IMR-90 (cell line): ENCODE measurements at regions not wholly inside any gene's neighbourhood (a gene's known extent, or its start where the extent isn't known, plus 50 kb on each side); places are given as distances from the start of the nearest gene placed in this dataset.

Source experiments
- ATAC-seq: fragments of 200-7000 bp; cut with Tn5 transposase; 2 replicates; pipeline ENCODE4 v1.9.1; 2020; ENCODE audit warnings: low read depth, mild to moderate bottlenecking, moderate library complexity
- BruUV-seq: library from RNA; stranded (reverse); fragments of 400-500 nt; replicated peaks from 2 replicates; lab custom pipeline; 2021; lab: Mats Ljungman, UMichigan
- CTCF ChIA-PET: fragments of 300-600 bp; formaldehyde crosslinking; extraction: SDS; loops from one replicate; lab custom pipeline; 2021; ENCODE audit warnings: antibody characterized with exemption; lab: Yijun Ruan, JAX
- POLR2A ChIA-PET: fragments of 300-600 bp; sonication (Branson Sonifier 250); formaldehyde crosslinking; loops from one replicate; lab custom pipeline; 2022; ENCODE audit warnings: antibody characterized with exemption; ENCODE audit not compliant: unreplicated experiment; lab: Charles Lee
- DNase-seq: peaks from one replicate; pipeline ENCODE4 v3.0.0; 2013
- H2AFZ ChIP-seq: replicated peaks from 2 replicates; pipeline ENCODE3; 2013; ENCODE audit warnings: low read length, mild to moderate bottlenecking; ENCODE audit not compliant: poor library complexity
- H2AK5ac ChIP-seq: 2 replicates; pipeline ENCODE4 v1.6.1; 2013; ENCODE audit warnings: low read depth, low read length, inconsistent platforms
- H2AK9ac ChIP-seq: replicated peaks from 2 replicates; pipeline ENCODE3; 2013; ENCODE audit warnings: mild to moderate bottlenecking, low read depth, low read length, moderate library complexity; ENCODE audit not compliant: poor library complexity
- H2BK120ac ChIP-seq: 2 replicates; pipeline ENCODE4 v1.6.1; 2013; ENCODE audit warnings: low read depth, low read length, inconsistent platforms
- H2BK15ac ChIP-seq: 3 replicates; pipeline ENCODE4 v1.6.1; 2013; ENCODE audit warnings: low read depth, low read length, inconsistent platforms
- H2BK20ac ChIP-seq: 2 replicates; pipeline ENCODE4 v1.6.1; 2013; ENCODE audit warnings: low read depth, mild to moderate bottlenecking, inconsistent platforms, low read length, moderate library complexity
- H2BK5ac ChIP-seq: 2 replicates; pipeline ENCODE4 v1.6.1; 2013; ENCODE audit warnings: mild to moderate bottlenecking, low read depth, low read length, inconsistent platforms; ENCODE audit not compliant: poor library complexity, severe bottlenecking
- H3K14ac ChIP-seq: replicated peaks from 2 replicates; pipeline ENCODE4 v1.6.1; 2013; ENCODE audit warnings: low read depth, low read length, inconsistent platforms
- H3K18ac ChIP-seq: 2 replicates; pipeline ENCODE4 v1.6.1; 2013; ENCODE audit warnings: low read depth, low read length, control low read depth
- H3K23ac ChIP-seq: 2 replicates; pipeline ENCODE4 v1.6.1; 2013; ENCODE audit warnings: low read depth, low read length, inconsistent platforms
- H3K27ac ChIP-seq: 2 replicates; pipeline ENCODE4 v1.5.1; 2013; ENCODE audit warnings: mild to moderate bottlenecking, control low read depth, low read length; ENCODE audit not compliant: insufficient read depth
- H3K27me3 ChIP-seq: 2 replicates; pipeline ENCODE4 v1.6.1; 2013; ENCODE audit warnings: low read length; ENCODE audit not compliant: control insufficient read depth, insufficient read depth
- H3K36me3 ChIP-seq: 2 replicates; pipeline ENCODE4 v1.6.1; 2013; ENCODE audit warnings: low read length, mixed read lengths; ENCODE audit not compliant: control insufficient read depth, insufficient read depth
- H3K4ac ChIP-seq: 2 replicates; pipeline ENCODE4 v1.6.1; 2013; ENCODE audit warnings: low read depth, low read length, inconsistent platforms
- H3K4me1 ChIP-seq: 2 replicates; pipeline ENCODE4 v1.6.1; 2013; ENCODE audit warnings: low read length, mixed read lengths; ENCODE audit not compliant: control insufficient read depth, insufficient read depth
- H3K4me2 ChIP-seq: 2 replicates; pipeline ENCODE4 v1.6.1; 2013; ENCODE audit warnings: low read depth, mild to moderate bottlenecking, control low read depth, low read length, moderate library complexity
- H3K4me3 ChIP-seq: 2 replicates; pipeline ENCODE4 v1.5.1; 2013; ENCODE audit warnings: low read depth, mild to moderate bottlenecking, control low read depth, low read length, moderate library complexity; ENCODE audit not compliant: insufficient read depth
- H3K56ac ChIP-seq: 2 replicates; pipeline ENCODE4 v1.6.1; 2013; ENCODE audit warnings: low read length, inconsistent platforms; ENCODE audit not compliant: insufficient read depth; ENCODE audit errors: extremely low read depth
- H3K79me1 ChIP-seq, 2 experiments: 2 replicates each; pipeline ENCODE4 v1.6.1; 2013; ENCODE audit warnings: low read length in 2 of 2, inconsistent platforms in 1 of 2, low read depth in 1 of 2
- H3K9ac ChIP-seq: 2 replicates; pipeline ENCODE4 v1.6.1; 2013; ENCODE audit warnings: low read depth, low read length, control low read depth
- H3K9me1 ChIP-seq: 2 replicates; pipeline ENCODE4 v1.6.1; 2013; ENCODE audit warnings: low read length, inconsistent platforms; ENCODE audit not compliant: insufficient read depth
- H3K9me3 ChIP-seq: 2 replicates; pipeline ENCODE4 v1.6.1; 2013; ENCODE audit warnings: low read length; ENCODE audit not compliant: control insufficient read depth, insufficient read depth
- H4K20me1 ChIP-seq: 2 replicates; pipeline ENCODE4 v1.6.1; 2013; ENCODE audit warnings: low read length, inconsistent platforms; ENCODE audit not compliant: insufficient read depth
- H4K5ac ChIP-seq: 2 replicates; pipeline ENCODE4 v1.6.1; 2013; ENCODE audit warnings: mild to moderate bottlenecking, low read depth, low read length, control low read depth
- H4K8ac ChIP-seq, 2 experiments: 2 replicates each; pipeline ENCODE4 v1.6.1; 2013; ENCODE audit warnings: low read depth in 2 of 2, low read length in 2 of 2, control low read depth in 1 of 2, inconsistent platforms in 1 of 2
- H4K91ac ChIP-seq: 2 replicates; pipeline ENCODE4 v1.6.1; 2013; ENCODE audit warnings: low read depth, low read length, inconsistent platforms; ENCODE audit not compliant: insufficient read depth
- BHLHE40 ChIP-seq: fragments of 150-350 bp; IDR thresholded peaks from 2 replicates; pipeline ENCODE4 v1.6.1; 2016; ENCODE audit warnings: mild to moderate bottlenecking, low read depth, low read length
- CEBPB ChIP-seq: IDR thresholded peaks from 2 replicates; pipeline ENCODE4 v1.6.1; 2012; ENCODE audit warnings: low read depth, low read length, improper control_type of control experiment
- CHD1 ChIP-seq: IDR thresholded peaks from 2 replicates; pipeline ENCODE4 v1.6.1; 2012; ENCODE audit warnings: low read depth, low read length, improper control_type of control experiment
- CTCF ChIP-seq: conservative IDR thresholded peaks from 2 replicates; pipeline ENCODE4 v1.5.1; 2012; ENCODE audit warnings: mild to moderate bottlenecking, low read depth, low read length, improper control_type of control experiment
- ELK1 ChIP-seq: fragments of 150-350 bp; IDR thresholded peaks from 2 replicates; pipeline ENCODE4 v1.6.1; 2016; ENCODE audit warnings: low read depth, mild to moderate bottlenecking, low read length, moderate library complexity, borderline replicate concordance
- FOS ChIP-seq: fragments of 150-350 bp; IDR thresholded peaks from 2 replicates; pipeline ENCODE4 v1.6.1; 2016; ENCODE audit warnings: low read depth, low read length
- MAFK ChIP-seq: IDR thresholded peaks from 2 replicates; pipeline ENCODE4 v1.6.1; 2012; ENCODE audit warnings: low read depth, low read length, improper control_type of control experiment
- MAZ ChIP-seq: IDR thresholded peaks from 2 replicates; pipeline ENCODE4 v1.6.1; 2012; ENCODE audit warnings: low read depth, mild to moderate bottlenecking, low read length, improper control_type of control experiment, moderate library complexity, borderline replicate concordance
- MXI1 ChIP-seq: IDR thresholded peaks from 2 replicates; pipeline ENCODE4 v1.6.1; 2012; ENCODE audit warnings: low read depth, mild to moderate bottlenecking, low read length, moderate library complexity, borderline replicate concordance
- NFE2L2 ChIP-seq: fragments of 150-350 bp; IDR thresholded peaks from 2 replicates; pipeline ENCODE4 v1.6.1; 2016; ENCODE audit warnings: low read depth, mild to moderate bottlenecking, low read length
- POLR2A ChIP-seq: IDR thresholded peaks from 2 replicates; pipeline ENCODE4 v1.6.1; 2012; ENCODE audit warnings: mild to moderate bottlenecking, low read depth, low read length
- RAD21 ChIP-seq: IDR thresholded peaks from 2 replicates; pipeline ENCODE4 v1.6.1; 2012; ENCODE audit warnings: low read length, improper control_type of control experiment
- RCOR1 ChIP-seq: IDR thresholded peaks from 2 replicates; pipeline ENCODE4 v1.6.1; 2012; ENCODE audit warnings: mild to moderate bottlenecking, low read length, improper control_type of control experiment; ENCODE audit not compliant: insufficient replicate concordance
- RFX5 ChIP-seq: IDR thresholded peaks from 2 replicates; pipeline ENCODE4 v1.8.0; 2012; ENCODE audit warnings: low read depth, mild to moderate bottlenecking, low read length, moderate library complexity
- SMC3 ChIP-seq: fragments of 150-350 bp; IDR thresholded peaks from 2 replicates; pipeline ENCODE4 v1.6.1; 2016; ENCODE audit warnings: low read depth, mild to moderate bottlenecking, antibody characterized with exemption, low read length, moderate library complexity
- USF2 ChIP-seq: fragments of 150-350 bp; IDR thresholded peaks from 2 replicates; pipeline ENCODE4 v1.6.1; 2017; ENCODE audit warnings: mild to moderate bottlenecking, antibody characterized with exemption, low read length, low read depth
- WGBS, 2 experiments: methylation state at CpG; one replicate each; pipeline versions ENCODE4 v1.1.5 to v1.1.7; 2013; ENCODE audit warnings: missing lambda C conversion rate in 2 of 2; ENCODE audit not compliant: insufficient read length in 1 of 2; ENCODE audit errors: extremely low coverage in 2 of 2; 5-methylcytosine and 5-hydroxymethylcytosine counted together
- dilution Hi-C: fragments of 300-500 bp; cut with HindIII; formaldehyde crosslinking; loops from one replicate; pipeline ENCODE4 v1.14.3; 2018; ENCODE audit warnings: low sequenced_read_pairs; ENCODE audit not compliant: unreplicated experiment
- in situ Hi-C: fragments of 300-500 bp; cut with MboI; formaldehyde crosslinking; loops from 3 replicates; pipeline ENCODE4 v1.14.3; 2019; ENCODE audit warnings: low sequenced_read_pairs, inconsistent platforms, mixed read lengths
- intact Hi-C: fragments of 100-400 bp; cut with micrococcal nuclease; formaldehyde crosslinking; loops from 2 replicates; pipeline ENCODE4 v1.10.0; 2022

GRCh38 chr18:70754486-70754885 lies 465.6 kb downstream of the SOCS6 start:
- Histone ChIP-seq H2BK120ac (no peak overlapping the region), H2BK20ac (no peak overlapping the region), H3K14ac (no peak overlapping the region), H3K4me1 (no peaks in the 10 kb centered on the region), H3K9ac (no peak overlapping the region), H3K27ac (no peak overlapping the region), H2BK15ac (no peak overlapping the region), H3K4me3 (no peak overlapping the region), H3K4me2 (no peak overlapping the region), H4K91ac (no peak overlapping the region), H3K18ac (no peak overlapping the region), H4K5ac (no peak overlapping the region), H3K56ac (no peak overlapping the region), H4K20me1 (no peaks in the 10 kb centered on the region), H2AFZ (no peak overlapping the region), H2AK5ac (no peak overlapping the region), H3K23ac (no peak overlapping the region), H2AK9ac (no peak overlapping the region), H3K9me3 (peaks cover 2% of the 10 kb centered on the region; the same call in 1 of the 2 replicates), H2BK5ac (no peak overlapping the region), H3K27me3 (no peaks in the 10 kb centered on the region), H3K79me1 (no peaks in the 10 kb centered on the region), H3K9me1 (no peaks in the 10 kb centered on the region), H4K8ac (no peak overlapping the region), H3K36me3 (no peaks in the 10 kb centered on the region), H3K4ac (no peak overlapping the region)
- ChIA-PET CTCF (no interaction called here), POLR2A (no interaction called here)
- ATAC-seq (no peak), DNase-seq (no peak)
- dilution Hi-C loops (no loop called here), intact Hi-C loops (no loop called here), in situ Hi-C loops (no loop called here)
- TF ChIP-seq FOS, result no peak
- no peak for TF ChIP-seq POLR2A
- TF ChIP-seq CEBPB, result no peak
- TF ChIP-seq CHD1, result no peak
- no peak for TF ChIP-seq CTCF
- TF ChIP-seq MXI1, result no peak
- no peak for TF ChIP-seq MAFK
- TF ChIP-seq SMC3, result no peak
- no peak for TF ChIP-seq RCOR1
- no peak for TF ChIP-seq RFX5
- no peak for TF ChIP-seq NFE2L2
- no peak for TF ChIP-seq MAZ
- TF ChIP-seq USF2, result no peak
- TF ChIP-seq RAD21, result no peak
- TF ChIP-seq ELK1, result no peak
- TF ChIP-seq BHLHE40, result no peak
- no TSS peak for BruUV-seq
- whole genome bisulfite sequencing, 2 experiments, result no CpG with 5 or more reads among the region's 1 CpG
